KMS-11 (cell line): ENCODE measurements at regions not wholly inside any gene's neighbourhood (a gene's known extent, or its start where the extent isn't known, plus 50 kb on each side); places are given as distances from the start of the nearest gene placed in this dataset.

ENCODE experiments used
- H2AFZ ChIP-seq: fragments of 200-600 bp; sonication (generic); 2 replicates; pipeline ENCODE4 v1.6.1; 2016; ENCODE audit warnings: antibody characterized with exemption, mixed run types, low read depth
- H3K27ac ChIP-seq: fragments of 200-600 bp; sonication (generic); 2 replicates; pipeline ENCODE4 v1.6.1; 2016; ENCODE audit warnings: mild to moderate bottlenecking, mixed run types
- H3K27me3 ChIP-seq: fragments of 200-600 bp; sonication (generic); 2 replicates; pipeline ENCODE4 v1.6.1; 2017; ENCODE audit warnings: mild to moderate bottlenecking, low read depth, mixed run types, moderate library complexity; ENCODE audit not compliant: insufficient read depth
- H3K36me3 ChIP-seq: fragments of 200-600 bp; sonication (generic); 2 replicates; pipeline ENCODE4 v1.6.1; 2017; ENCODE audit warnings: mild to moderate bottlenecking, mixed run types; ENCODE audit not compliant: insufficient read depth
- H3K4me1 ChIP-seq: fragments of 200-600 bp; sonication (generic); 2 replicates; pipeline ENCODE4 v1.6.1; 2016; ENCODE audit warnings: mild to moderate bottlenecking, low read depth, mixed run types; ENCODE audit not compliant: poor library complexity, severe bottlenecking
- H3K4me2 ChIP-seq: fragments of 200-600 bp; sonication (generic); 2 replicates; pipeline ENCODE4 v1.7.0; 2016; ENCODE audit warnings: mild to moderate bottlenecking, mixed run types
- H3K4me3 ChIP-seq: fragments of 200-600 bp; sonication (generic); IDR thresholded peaks from 2 replicates; pipeline ENCODE4 v1.6.1; 2017; ENCODE audit warnings: low read depth, low read length, mixed read lengths; ENCODE audit not compliant: insufficient read depth
- H3K79me2 ChIP-seq: fragments of 200-600 bp; sonication (generic); 2 replicates; pipeline ENCODE4 v1.6.1; 2016; ENCODE audit warnings: low read depth, mixed run types; ENCODE audit not compliant: insufficient read depth
- H3K9ac ChIP-seq: fragments of 200-600 bp; sonication (generic); 2 replicates; pipeline ENCODE4 v1.6.1; 2016; ENCODE audit warnings: mild to moderate bottlenecking, mixed run types
- H4K20me1 ChIP-seq: fragments of 200-600 bp; sonication (generic); 2 replicates; pipeline ENCODE4 v1.6.1; 2016; ENCODE audit warnings: mild to moderate bottlenecking, mixed run types; ENCODE audit not compliant: insufficient read depth
- CTCF ChIP-seq: fragments of 200-600 bp; sonication (generic); conservative IDR thresholded peaks from 2 replicates; pipeline ENCODE4 v1.6.1; 2017; ENCODE audit warnings: low read depth, mild to moderate bottlenecking, antibody characterized with exemption, low read length, moderate library complexity, mixed read lengths

- Histone ChIP-seq H3K79me2 (no peaks in the 10 kb centered on the region), H3K36me3 (no peaks in the 10 kb centered on the region), H3K27me3 (no peaks in the 10 kb centered on the region), H3K4me3 (no peak overlapping the region), H3K4me1 (peaks cover 11% of the 10 kb centered on the region), H2AFZ (no peak overlapping the region), H3K4me2 (no peak overlapping the region), H3K9ac (no peak overlapping the region), H4K20me1 (no peaks in the 10 kb centered on the region), H3K27ac (no peak overlapping the region)
- no peak for TF ChIP-seq CTCF
Measured at GRCh38 chr15:56812961-56813360, 79.7 kb upstream of the ZNF280D start.

GRCh38 chr15:56812221-56812620 lies 78.9 kb upstream of the ZNF280D start:
- Histone ChIP-seq H3K79me2 (no peaks in the 10 kb centered on the region), H3K36me3 (no peaks in the 10 kb centered on the region), H3K27ac (no peak overlapping the region), H3K9ac (no peak overlapping the region), H3K27me3 (no peaks in the 10 kb centered on the region), H2AFZ (no peak overlapping the region; the same call in 1 of the 2 replicates), H4K20me1 (no peaks in the 10 kb centered on the region), H3K4me2 (no peak overlapping the region; the same call in 1 of the 2 replicates), H3K4me3 (no peak overlapping the region), H3K4me1 (peaks cover 11% of the 10 kb centered on the region)
- no peak for TF ChIP-seq CTCF

GRCh38 chr15:56811586-56811985 lies 78.3 kb upstream of the ZNF280D start:
- H3K4me1 ChIP-seq: peaks cover 11% of the 10 kb centered on the region
- H3K9ac ChIP-seq: no peak overlapping the region
- H3K4me2 ChIP-seq: no peak overlapping the region
- H2AFZ ChIP-seq: no peak overlapping the region
- no peaks in the 10 kb centered on the region for H3K36me3 ChIP-seq
- H3K79me2 ChIP-seq: no peaks in the 10 kb centered on the region
- no peaks in the 10 kb centered on the region for H4K20me1 ChIP-seq
- H3K4me3 ChIP-seq: no peak overlapping the region
- no peak overlapping the region for H3K27ac ChIP-seq
- no peaks in the 10 kb centered on the region for H3K27me3 ChIP-seq
- no peak for TF ChIP-seq CTCF

GRCh38 chr15:56808160-56808559 lies 74.9 kb upstream of the ZNF280D start:
- no peaks in the 10 kb centered on the region for H3K79me2 ChIP-seq
- no peak overlapping the region for H3K27ac ChIP-seq
- H4K20me1 ChIP-seq: no peaks in the 10 kb centered on the region
- H3K4me2 ChIP-seq: no peak overlapping the region
- H3K4me3 ChIP-seq: no peak overlapping the region
- H3K36me3 ChIP-seq: no peaks in the 10 kb centered on the region
- no peak for TF ChIP-seq CTCF
- H2AFZ ChIP-seq: no peak overlapping the region
- H3K4me1 ChIP-seq: peaks cover 11% of the 10 kb centered on the region
- H3K27me3 ChIP-seq: no peaks in the 10 kb centered on the region
- no peak overlapping the region for H3K9ac ChIP-seq
